Loucy (cell line): ENCODE measurements at regions not wholly inside any gene's neighbourhood (a gene's known extent, or its start where the extent isn't known, plus 50 kb on each side); places are given as distances from the start of the nearest gene placed in this dataset.

Experiments
- EZH2phosphoT487 ChIP-seq: fragments of 200-600 bp; IDR thresholded peaks from 2 replicates; pipeline ENCODE4 v1.6.1; 2018; ENCODE audit warnings: antibody characterized with exemption, mild to moderate bottlenecking, moderate library complexity, borderline replicate concordance
- TF ChIP-seq, protein P1 (sequence below): fragments of 200-600 bp; sonication (generic); conservative IDR thresholded peaks from 2 replicates; pipeline ENCODE4 v1.5.1; 2014; ENCODE audit warnings: mild to moderate bottlenecking, antibody characterized with exemption, low read length

DNA sequence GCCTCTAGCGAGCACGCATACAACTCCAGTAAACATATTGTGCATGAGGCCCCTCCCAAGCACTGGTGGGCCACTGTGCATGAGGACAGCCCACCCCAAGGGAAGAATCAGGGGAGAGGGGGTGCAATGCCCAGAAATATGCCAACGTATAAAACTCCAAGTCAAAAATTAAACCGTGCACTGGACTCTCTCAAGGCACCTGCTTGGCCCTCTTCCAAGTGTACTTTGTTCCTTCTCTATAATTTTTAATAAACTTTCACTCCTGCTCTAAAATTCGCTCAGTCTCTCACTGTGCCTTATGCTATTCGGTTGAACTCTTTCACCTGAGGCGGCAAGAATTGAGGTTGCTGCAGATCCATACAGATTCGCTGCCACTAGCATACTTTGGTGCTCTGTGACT is 465.3 kb upstream of the TENM4 start:
- TF ChIP-seq, protein P1, sequence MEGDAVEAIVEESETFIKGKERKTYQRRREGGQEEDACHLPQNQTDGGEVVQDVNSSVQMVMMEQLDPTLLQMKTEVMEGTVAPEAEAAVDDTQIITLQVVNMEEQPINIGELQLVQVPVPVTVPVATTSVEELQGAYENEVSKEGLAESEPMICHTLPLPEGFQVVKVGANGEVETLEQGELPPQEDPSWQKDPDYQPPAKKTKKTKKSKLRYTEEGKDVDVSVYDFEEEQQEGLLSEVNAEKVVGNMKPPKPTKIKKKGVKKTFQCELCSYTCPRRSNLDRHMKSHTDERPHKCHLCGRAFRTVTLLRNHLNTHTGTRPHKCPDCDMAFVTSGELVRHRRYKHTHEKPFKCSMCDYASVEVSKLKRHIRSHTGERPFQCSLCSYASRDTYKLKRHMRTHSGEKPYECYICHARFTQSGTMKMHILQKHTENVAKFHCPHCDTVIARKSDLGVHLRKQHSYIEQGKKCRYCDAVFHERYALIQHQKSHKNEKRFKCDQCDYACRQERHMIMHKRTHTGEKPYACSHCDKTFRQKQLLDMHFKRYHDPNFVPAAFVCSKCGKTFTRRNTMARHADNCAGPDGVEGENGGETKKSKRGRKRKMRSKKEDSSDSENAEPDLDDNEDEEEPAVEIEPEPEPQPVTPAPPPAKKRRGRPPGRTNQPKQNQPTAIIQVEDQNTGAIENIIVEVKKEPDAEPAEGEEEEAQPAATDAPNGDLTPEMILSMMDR, result no peak
- TF ChIP-seq EZH2phosphoT487, result no peak
